ENCODE measurements at regions not wholly inside any gene's neighbourhood (a gene's known extent, or its start where the extent isn't known, plus 50 kb on each side); places are given as distances from the start of the nearest gene placed in this dataset.
"Not testable (repeated sequence)": the region's sequence is repeated elsewhere in the genome, so short reads cannot be mapped to it uniquely, and the experiment has no call there.

- DNase-seq (ENCODE audit: low read depth): no peak
Observed at GRCh38 chr15:31433091-31433490, 106.5 kb downstream of the KLF13 start.

- no peak for DNase-seq (ENCODE audit: low read depth)
Observed at GRCh38 chr15:31433574-31433973, 106.9 kb downstream of the KLF13 start.

GRCh38 chr15:31434275-31434587 lies 107.6 kb downstream of the KLF13 start:
- no peak for DNase-seq (ENCODE audit: low read depth)

- no peak for DNase-seq (ENCODE audit: low read depth)
Observed at GRCh38 chr15:31434588-31435260, 108.1 kb downstream of the KLF13 start.

GRCh38 chr15:31435261-31435911 lies 108.8 kb downstream of the KLF13 start:
- no peak for DNase-seq (ENCODE audit: low read depth)

- DNase-seq (ENCODE audit: low read depth): no peak
Observed at GRCh38 chr15:31435912-31436628, 109.4 kb downstream of the KLF13 start.

GRCh38 chr15:31437686-31438085 lies 111.1 kb downstream of the KLF13 start:
- no peak for DNase-seq (ENCODE audit: low read depth)

- DNase-seq (ENCODE audit: low read depth): no peak
Observed at GRCh38 chr15:31438601-31439265, 112.1 kb downstream of the KLF13 start.

GRCh38 chr15:31439328-31439727 lies 112.7 kb downstream of the KLF13 start:
- no peak for DNase-seq (ENCODE audit: low read depth)

GRCh38 chr15:31440216-31440615 lies 113.6 kb downstream of the KLF13 start:
- not testable (repeated sequence) for DNase-seq (ENCODE audit: low read depth)

- DNase-seq (ENCODE audit: low read depth): no peak
Observed at GRCh38 chr15:31440754-31441311, 114.2 kb downstream of the KLF13 start.

GRCh38 chr15:31442226-31442625 lies 115.6 kb downstream of the KLF13 start:
- no peak for DNase-seq (ENCODE audit: low read depth)

GRCh38 chr15:31442699-31443111 lies 116.1 kb downstream of the KLF13 start:
- DNase-seq (ENCODE audit: low read depth): no peak

- no peak for DNase-seq (ENCODE audit: low read depth)
Observed at GRCh38 chr15:31444844-31445243, 118.2 kb downstream of the KLF13 start.

GRCh38 chr15:31446546-31446945 lies 119.9 kb downstream of the KLF13 start:
- no peak for DNase-seq (ENCODE audit: low read depth)

- DNase-seq (ENCODE audit: low read depth): no peak
Observed at GRCh38 chr15:31447931-31448634, 121.4 kb downstream of the KLF13 start.

GRCh38 chr15:31448635-31448979 lies 122.0 kb downstream of the KLF13 start:
- DNase-seq (ENCODE audit: low read depth): no peak

- no peak for DNase-seq (ENCODE audit: low read depth)
Observed at GRCh38 chr15:31452595-31453557, 126.2 kb downstream of the KLF13 start.

GRCh38 chr15:31453558-31454318 lies 127.1 kb downstream of the KLF13 start:
- no peak for DNase-seq (ENCODE audit: low read depth)

GRCh38 chr15:31455499-31455898 lies 128.9 kb downstream of the KLF13 start:
- no peak for DNase-seq (ENCODE audit: low read depth)
